ENCODE measurements at regions not wholly inside any gene's neighbourhood (a gene's known extent, or its start where the extent isn't known, plus 50 kb on each side); places are given as distances from the start of the nearest gene placed in this dataset.

DNA sequence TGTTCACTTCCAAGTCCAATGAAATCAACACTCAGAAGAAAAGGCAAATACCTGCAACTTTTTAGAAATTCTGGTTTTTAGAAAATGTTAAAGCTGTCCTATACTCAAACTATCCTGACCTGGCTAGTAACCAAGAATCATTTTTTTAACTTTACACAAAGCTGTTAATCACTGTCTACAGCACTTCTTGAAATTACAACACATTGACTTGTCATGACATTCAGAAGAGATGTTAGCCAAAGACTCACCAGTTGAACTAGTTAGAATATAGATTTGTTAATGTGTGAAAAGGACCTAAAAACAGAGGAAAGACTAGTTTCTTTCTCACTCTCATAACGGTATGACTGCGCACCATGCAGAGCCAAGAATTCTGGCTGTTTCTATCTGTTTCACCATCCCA, 98.8 kb downstream of the COX18 start:
- WGBS (ENCODE audit: insufficient coverage) = no CpG with 5 or more reads among the region's 2 CpGs
- no peaks in the 10 kb centered on the region for H3K36me3 Mint-ChIP-seq
- peaks cover 0 to 2% (median 0%) of the 10 kb centered on the region in 7 donors for H3K9me3 Mint-ChIP-seq
- no peak overlapping the region for H3K27ac Mint-ChIP-seq
- no peak overlapping the region for H2AFZ ChIP-seq (ENCODE audit: insufficient read depth, low read depth, low read length, poor library complexity, severe bottlenecking)
- no peak for DNase-seq
- H3K27me3 ChIP-seq (ENCODE audit: control insufficient read depth in 2 of 2, insufficient read depth in 2 of 2, low read length in 2 of 2) = no peaks in the 10 kb centered on the region
- no peaks in the 10 kb centered on the region for H3K79me2 ChIP-seq (ENCODE audit: insufficient read depth, low read length)
- no peaks in the 10 kb centered on the region for H3K4me1 Mint-ChIP-seq
- H4K20me1 ChIP-seq (ENCODE audit: insufficient read depth, low read length) = no peaks in the 10 kb centered on the region
- no peak overlapping the region for H3K27ac ChIP-seq (ENCODE audit: low read depth in 1 of 2, low read length in 2 of 2)
- H3K9me3 ChIP-seq (replicated peaks in 1 of 2; ENCODE audit: control insufficient read depth in 1 of 2, insufficient read depth in 1 of 2, low read length in 2 of 2) = no peaks in the 10 kb centered on the region
- intact Hi-C loops (cut with micrococcal nuclease) = no loop called here
- H3K4me3 Mint-ChIP-seq = no peak overlapping the region
- TF ChIP-seq CTCF (IDR thresholded peaks at IDR 0.05) = no peak
- no peak overlapping the region for H3K4me3 ChIP-seq (replicated peaks in 1 of 3; ENCODE audit: low read depth in 2 of 3, low read length in 3 of 3)
- no peaks in the 10 kb centered on the region for H3K36me3 ChIP-seq (replicated peaks in 1 of 2; ENCODE audit: control insufficient read depth in 1 of 2, insufficient read depth in 2 of 2, low read length in 2 of 2)
- no peak overlapping the region for H3K9ac ChIP-seq (ENCODE audit: insufficient read depth, low read length, poor library complexity, severe bottlenecking)
- no peaks in the 10 kb centered on the region for H3K4me1 ChIP-seq (ENCODE audit: control insufficient read depth in 1 of 2, insufficient read depth in 2 of 2, low read length in 2 of 2)
- peaks cover 0 to 5% (median 0%) of the 10 kb centered on the region in 3 donors for H3K27me3 Mint-ChIP-seq (ENCODE audit: low read depth in 3 of 3)
- H3K4me2 ChIP-seq (replicated peaks; ENCODE audit: extremely low read depth, low read length, poor library complexity, severe bottlenecking) = no peak overlapping the region

GRCh38 chr4:72969976-72970375, 99.5 kb downstream of the COX18 start:
- Mint-ChIP-seq H3K27ac (no peak overlapping the region), H3K27me3 (ENCODE audit: low read depth in 3 of 3) (peaks cover 0 to 5% (median 0%) of the 10 kb centered on the region in 3 donors), H3K9me3 (peaks cover 0 to 2% (median 0%) of the 10 kb centered on the region in 7 donors), H3K4me1 (no peaks in the 10 kb centered on the region), H3K36me3 (no peaks in the 10 kb centered on the region), H3K4me3 (no peak overlapping the region)
- intact Hi-C loops (cut with micrococcal nuclease) = no loop called here
- Histone ChIP-seq H3K4me3 (replicated peaks in 1 of 3; ENCODE audit: low read depth in 2 of 3, low read length in 3 of 3) (no peak overlapping the region), H3K4me2 (replicated peaks; ENCODE audit: extremely low read depth, low read length, poor library complexity, severe bottlenecking) (no peak overlapping the region), H3K27me3 (ENCODE audit: control insufficient read depth in 2 of 2, insufficient read depth in 2 of 2, low read length in 2 of 2) (no peaks in the 10 kb centered on the region), H3K9ac (ENCODE audit: insufficient read depth, low read length, poor library complexity, severe bottlenecking) (no peak overlapping the region), H3K27ac (ENCODE audit: low read depth in 1 of 2, low read length in 2 of 2) (no peak overlapping the region), H2AFZ (ENCODE audit: insufficient read depth, low read depth, low read length, poor library complexity, severe bottlenecking) (no peak overlapping the region), H3K9me3 (replicated peaks in 1 of 2; ENCODE audit: control insufficient read depth in 1 of 2, insufficient read depth in 1 of 2, low read length in 2 of 2) (no peaks in the 10 kb centered on the region), H3K36me3 (replicated peaks in 1 of 2; ENCODE audit: control insufficient read depth in 1 of 2, insufficient read depth in 2 of 2, low read length in 2 of 2) (no peaks in the 10 kb centered on the region), H3K79me2 (ENCODE audit: insufficient read depth, low read length) (no peaks in the 10 kb centered on the region), H4K20me1 (ENCODE audit: insufficient read depth, low read length) (no peaks in the 10 kb centered on the region), H3K4me1 (ENCODE audit: control insufficient read depth in 1 of 2, insufficient read depth in 2 of 2, low read length in 2 of 2) (no peaks in the 10 kb centered on the region)
- WGBS (ENCODE audit: insufficient coverage) = 100% methylated on average over 1 of the region's 1 CpG
- DNase-seq = no peak
- TF ChIP-seq CTCF (IDR thresholded peaks at IDR 0.05) = no peak
